Activated effector memory CD4-positive, alpha-beta T cell treated with Interleukin-2 at 50 U/mL for 16 hours (primary cell): ENCODE measurements at regions not wholly inside any gene's neighbourhood (a gene's known extent, or its start where the extent isn't known, plus 50 kb on each side); places are given as distances from the start of the nearest gene placed in this dataset.

Experiments
- DNase-seq: peaks from one replicate; pipeline ENCODE4 v3.0.0-alpha.2; 2020

GRCh38 chr2:221142341-221142740 lies 429.8 kb downstream of the EPHA4 start:
- DNase-seq: no peak

GRCh38 chr2:221143231-221143630 lies 428.9 kb downstream of the EPHA4 start:
- DNase-seq: no peak

- no peak for DNase-seq
These were observed 427.2 kb downstream of the EPHA4 start for GRCh38 chr2:221144909-221145308.

GRCh38 chr2:221145396-221145795 lies 426.7 kb downstream of the EPHA4 start:
- no peak for DNase-seq

GRCh38 chr2:221153226-221153625 lies 418.9 kb downstream of the EPHA4 start:
- DNase-seq: no peak

- DNase-seq: no peak
These were observed 417.9 kb downstream of the EPHA4 start for GRCh38 chr2:221154176-221154575.

GRCh38 chr2:221156062-221156734 lies 415.9 kb downstream of the EPHA4 start:
- DNase-seq: no peak

GRCh38 chr2:221161186-221161585 lies 410.9 kb downstream of the EPHA4 start:
- DNase-seq: no peak

GRCh38 chr2:221166292-221166691 lies 405.8 kb downstream of the EPHA4 start:
- DNase-seq: no peak

- no peak for DNase-seq
These were observed 404.5 kb downstream of the EPHA4 start for GRCh38 chr2:221167561-221167960.

- no peak for DNase-seq
These were observed 402.4 kb downstream of the EPHA4 start for GRCh38 chr2:221169724-221170123.

- no peak for DNase-seq
These were observed 401.6 kb downstream of the EPHA4 start for GRCh38 chr2:221170548-221170947.

GRCh38 chr2:221176667-221177066 lies 395.4 kb downstream of the EPHA4 start:
- DNase-seq: no peak

GRCh38 chr2:221178139-221178538 lies 394.0 kb downstream of the EPHA4 start:
- DNase-seq: no peak

GRCh38 chr2:221186873-221187272 lies 385.2 kb downstream of the EPHA4 start:
- no peak for DNase-seq

GRCh38 chr2:221189431-221190067 lies 382.6 kb downstream of the EPHA4 start:
- no peak for DNase-seq

- no peak for DNase-seq
These were observed 376.3 kb downstream of the EPHA4 start for GRCh38 chr2:221195829-221196228.

- no peak for DNase-seq
These were observed 374.8 kb downstream of the EPHA4 start for GRCh38 chr2:221197225-221197856.

- DNase-seq: no peak
These were observed 373.8 kb downstream of the EPHA4 start for GRCh38 chr2:221198309-221198708.

GRCh38 chr2:221200184-221200839 lies 371.8 kb downstream of the EPHA4 start:
- no peak for DNase-seq

GRCh38 chr2:221202431-221202830 lies 369.7 kb downstream of the EPHA4 start:
- DNase-seq: no peak

- no peak for DNase-seq
These were observed 369.0 kb downstream of the EPHA4 start for GRCh38 chr2:221203125-221203524.

GRCh38 chr2:221203856-221204255 lies 368.2 kb downstream of the EPHA4 start:
- DNase-seq: no peak

- DNase-seq: no peak
These were observed 367.4 kb downstream of the EPHA4 start for GRCh38 chr2:221204699-221205098.
